HL-60 (cell line): ENCODE measurements at regions not wholly inside any gene's neighbourhood (a gene's known extent, or its start where the extent isn't known, plus 50 kb on each side); places are given as distances from the start of the nearest gene placed in this dataset.
A peak's percentile ranks its signal among the peaks of the same experiment; 100 is the strongest.

Experiments used
- DNase-seq, 2 experiments: peaks; one replicate each; pipeline ENCODE4 v3.0.0-alpha.2; 2010 to 2020; ENCODE audit warnings: low read depth in 1 of 2, low spot score in 1 of 2
- H3K27ac ChIP-seq: fragments of 250-450 bp; sonication (Bioruptor Pico); replicated peaks from 2 replicates; pipeline ENCODE4 v1.5.1; 2020; ENCODE audit warnings: mild to moderate bottlenecking, moderate library complexity
- H3K27me3 ChIP-seq: fragments of 250-450 bp; sonication (Bioruptor Pico); 2 replicates; pipeline ENCODE4 v1.5.1; 2021; ENCODE audit warnings: mild to moderate bottlenecking, moderate library complexity; ENCODE audit not compliant: insufficient read depth, poor library complexity, severe bottlenecking
- H3K4me3 ChIP-seq: replicated peaks from 2 replicates; pipeline ENCODE4 v1.5.1; 2011; ENCODE audit warnings: mild to moderate bottlenecking, control low read depth, low read length; ENCODE audit not compliant: insufficient read depth
- GABPA ChIP-seq: IDR thresholded peaks from 2 replicates; pipeline ENCODE4 v1.6.1; 2012; ENCODE audit warnings: low read depth
- POLR2AphosphoS5 ChIP-seq: IDR thresholded peaks from 2 replicates; pipeline ENCODE4 v1.6.1; 2012; ENCODE audit warnings: low read depth
- SPI1 ChIP-seq: IDR thresholded peaks from 2 replicates; pipeline ENCODE4 v1.6.1; 2012; ENCODE audit warnings: low read depth, mild to moderate bottlenecking, borderline replicate concordance
- TF ChIP-seq, protein P1 (sequence below): IDR thresholded peaks from one replicate; pipeline ENCODE4 v1.5.1; 2011; ENCODE audit warnings: low read length, control low read depth, inconsistent platforms; ENCODE audit not compliant: insufficient read depth
- TF ChIP-seq, protein P2 (sequence below): IDR thresholded peaks from 2 replicates; pipeline ENCODE4 v1.6.1; 2012; ENCODE audit warnings: low read depth; ENCODE audit not compliant: insufficient replicate concordance

DNA sequence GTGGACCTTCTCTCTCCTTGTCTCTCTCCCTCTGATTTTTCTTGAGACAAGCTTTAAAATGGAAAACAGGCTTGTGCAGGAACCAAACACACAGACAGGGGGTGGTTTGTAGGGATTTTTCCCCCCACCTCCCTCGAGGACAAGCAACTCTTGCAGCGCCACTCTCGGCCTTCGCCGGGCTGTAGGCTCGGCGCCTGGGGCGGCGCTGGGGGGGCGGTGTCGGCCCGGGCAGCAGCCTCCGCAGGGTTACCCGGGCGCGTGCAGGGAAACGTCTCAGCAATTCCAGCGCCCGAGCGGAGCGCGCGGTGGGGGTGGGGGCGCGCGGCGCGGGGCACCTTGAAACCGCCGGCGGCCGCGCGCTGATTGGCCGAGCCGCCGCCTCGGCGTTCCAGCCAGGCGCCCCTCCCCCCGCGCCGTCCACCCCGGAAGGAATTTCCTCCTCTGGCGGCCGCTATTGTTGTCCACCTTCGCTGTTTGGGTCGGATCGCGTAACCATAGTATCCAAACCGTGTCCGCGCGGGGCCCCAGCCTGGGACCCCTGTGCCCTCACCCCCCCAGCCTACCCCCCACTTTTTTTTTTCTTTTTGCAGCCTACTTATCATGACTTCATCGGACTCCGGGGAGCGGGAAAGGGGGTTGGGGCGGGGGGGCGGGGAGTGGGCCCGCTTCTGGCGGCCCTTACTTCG lies 59.8 kb upstream of the ACOT11 start:
- 0 out of 2 replicates have a peak, but pooled peaks have one; percentile 40 for TF ChIP-seq POLR2AphosphoS5
- 0 out of 2 replicates have a peak, but pooled peaks have one; percentile 10 for TF ChIP-seq GABPA
- TF ChIP-seq, protein P1, sequence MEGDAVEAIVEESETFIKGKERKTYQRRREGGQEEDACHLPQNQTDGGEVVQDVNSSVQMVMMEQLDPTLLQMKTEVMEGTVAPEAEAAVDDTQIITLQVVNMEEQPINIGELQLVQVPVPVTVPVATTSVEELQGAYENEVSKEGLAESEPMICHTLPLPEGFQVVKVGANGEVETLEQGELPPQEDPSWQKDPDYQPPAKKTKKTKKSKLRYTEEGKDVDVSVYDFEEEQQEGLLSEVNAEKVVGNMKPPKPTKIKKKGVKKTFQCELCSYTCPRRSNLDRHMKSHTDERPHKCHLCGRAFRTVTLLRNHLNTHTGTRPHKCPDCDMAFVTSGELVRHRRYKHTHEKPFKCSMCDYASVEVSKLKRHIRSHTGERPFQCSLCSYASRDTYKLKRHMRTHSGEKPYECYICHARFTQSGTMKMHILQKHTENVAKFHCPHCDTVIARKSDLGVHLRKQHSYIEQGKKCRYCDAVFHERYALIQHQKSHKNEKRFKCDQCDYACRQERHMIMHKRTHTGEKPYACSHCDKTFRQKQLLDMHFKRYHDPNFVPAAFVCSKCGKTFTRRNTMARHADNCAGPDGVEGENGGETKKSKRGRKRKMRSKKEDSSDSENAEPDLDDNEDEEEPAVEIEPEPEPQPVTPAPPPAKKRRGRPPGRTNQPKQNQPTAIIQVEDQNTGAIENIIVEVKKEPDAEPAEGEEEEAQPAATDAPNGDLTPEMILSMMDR = no peak
- peak overlapping the region; percentile 59 for H3K4me3 ChIP-seq
- no peaks in the 10 kb centered on the region for H3K27me3 ChIP-seq
- DNase-seq = peak; percentile 75 to 86
- H3K27ac ChIP-seq = peak overlapping the region; percentile 79

DNA sequence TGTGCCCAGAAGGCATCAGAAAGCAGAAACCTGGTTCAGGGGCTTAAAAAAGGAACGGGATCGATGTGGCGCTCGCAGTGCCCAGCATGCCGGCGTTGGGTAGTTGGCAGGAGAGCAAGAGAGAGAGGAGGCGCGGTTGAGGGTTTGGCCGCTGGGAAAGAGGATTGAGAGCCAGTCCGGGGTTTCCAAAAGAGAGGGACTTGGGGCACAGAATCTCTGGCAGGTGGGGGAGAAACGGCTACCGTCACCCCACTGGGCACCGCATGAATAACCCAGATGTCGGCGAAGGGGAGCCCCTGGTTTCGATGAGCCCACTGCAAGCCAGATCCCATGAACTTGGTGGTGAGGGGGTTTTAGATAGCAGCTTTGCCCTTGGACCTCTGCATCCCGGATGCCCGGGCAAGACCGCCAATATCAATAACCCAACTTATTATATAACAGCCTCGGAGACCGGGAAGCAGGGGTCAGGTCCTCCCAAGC lies 60.4 kb upstream of the ACOT11 start:
- Histone ChIP-seq H3K27ac (peak overlapping the region; percentile 79), H3K4me3 (no peak overlapping the region; the same call in 1 of the 2 replicates), H3K27me3 (no peaks in the 10 kb centered on the region)
- DNase-seq = no peak
- TF ChIP-seq SPI1 = no peak
- TF ChIP-seq, protein P2, sequence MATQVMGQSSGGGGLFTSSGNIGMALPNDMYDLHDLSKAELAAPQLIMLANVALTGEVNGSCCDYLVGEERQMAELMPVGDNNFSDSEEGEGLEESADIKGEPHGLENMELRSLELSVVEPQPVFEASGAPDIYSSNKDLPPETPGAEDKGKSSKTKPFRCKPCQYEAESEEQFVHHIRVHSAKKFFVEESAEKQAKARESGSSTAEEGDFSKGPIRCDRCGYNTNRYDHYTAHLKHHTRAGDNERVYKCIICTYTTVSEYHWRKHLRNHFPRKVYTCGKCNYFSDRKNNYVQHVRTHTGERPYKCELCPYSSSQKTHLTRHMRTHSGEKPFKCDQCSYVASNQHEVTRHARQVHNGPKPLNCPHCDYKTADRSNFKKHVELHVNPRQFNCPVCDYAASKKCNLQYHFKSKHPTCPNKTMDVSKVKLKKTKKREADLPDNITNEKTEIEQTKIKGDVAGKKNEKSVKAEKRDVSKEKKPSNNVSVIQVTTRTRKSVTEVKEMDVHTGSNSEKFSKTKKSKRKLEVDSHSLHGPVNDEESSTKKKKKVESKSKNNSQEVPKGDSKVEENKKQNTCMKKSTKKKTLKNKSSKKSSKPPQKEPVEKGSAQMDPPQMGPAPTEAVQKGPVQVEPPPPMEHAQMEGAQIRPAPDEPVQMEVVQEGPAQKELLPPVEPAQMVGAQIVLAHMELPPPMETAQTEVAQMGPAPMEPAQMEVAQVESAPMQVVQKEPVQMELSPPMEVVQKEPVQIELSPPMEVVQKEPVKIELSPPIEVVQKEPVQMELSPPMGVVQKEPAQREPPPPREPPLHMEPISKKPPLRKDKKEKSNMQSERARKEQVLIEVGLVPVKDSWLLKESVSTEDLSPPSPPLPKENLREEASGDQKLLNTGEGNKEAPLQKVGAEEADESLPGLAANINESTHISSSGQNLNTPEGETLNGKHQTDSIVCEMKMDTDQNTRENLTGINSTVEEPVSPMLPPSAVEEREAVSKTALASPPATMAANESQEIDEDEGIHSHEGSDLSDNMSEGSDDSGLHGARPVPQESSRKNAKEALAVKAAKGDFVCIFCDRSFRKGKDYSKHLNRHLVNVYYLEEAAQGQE = no peak
- TF ChIP-seq GABPA = no peak

DNA sequence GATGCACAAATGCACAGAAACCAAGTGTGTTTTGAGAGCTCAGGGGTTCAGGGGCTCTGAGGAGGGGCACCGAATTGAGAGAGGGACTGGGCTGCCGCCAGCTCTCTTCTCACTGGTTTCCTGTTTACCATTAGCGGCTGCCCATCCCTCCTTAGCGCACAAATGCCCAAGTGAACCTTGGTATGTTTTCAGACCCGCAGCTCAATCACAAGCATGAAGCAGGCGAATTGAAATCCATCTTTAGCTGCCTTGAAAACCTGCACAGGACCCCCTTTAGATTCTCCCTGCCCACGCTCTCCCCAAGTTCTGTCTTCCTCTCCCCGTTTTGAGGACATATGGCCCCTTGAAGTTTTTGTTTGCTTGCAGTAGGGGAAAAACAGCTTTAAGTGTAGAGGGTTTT lies 61.1 kb upstream of the ACOT11 start:
- Histone ChIP-seq H3K4me3 (no peak overlapping the region), H3K27ac (no peak overlapping the region), H3K27me3 (no peaks in the 10 kb centered on the region)
- TF ChIP-seq, protein P2 = no peak
- TF ChIP-seq SPI1 (no peak), POLR2AphosphoS5 (no peak), GABPA (no peak)
- TF ChIP-seq, protein P1 = no peak
- no peak for DNase-seq

DNA sequence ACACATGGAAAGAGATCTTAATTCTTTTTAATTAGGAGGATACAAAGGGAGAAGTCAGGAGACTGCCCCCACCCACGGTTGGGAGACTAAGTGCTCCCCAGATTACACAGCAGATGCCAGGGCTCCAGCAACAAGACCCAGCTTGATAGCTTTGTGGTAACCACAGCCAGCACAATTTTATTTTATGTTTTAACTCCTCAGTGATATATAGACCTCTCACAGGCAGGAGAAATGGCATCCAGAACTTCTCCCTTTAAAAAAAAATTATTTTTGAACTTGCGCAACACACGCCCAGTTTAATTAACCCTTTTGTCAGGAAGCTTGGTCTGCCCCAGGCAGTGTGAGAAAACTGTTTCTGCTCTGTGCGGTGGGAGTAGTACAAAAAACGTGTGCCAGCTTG lies 62.6 kb upstream of the ACOT11 start:
- Histone ChIP-seq H3K27ac (no peak overlapping the region), H3K27me3 (no peaks in the 10 kb centered on the region), H3K4me3 (no peak overlapping the region)
- TF ChIP-seq POLR2AphosphoS5 = no peak
- TF ChIP-seq, protein P1 = no peak
- TF ChIP-seq, protein P2 = no peak
- no peak for TF ChIP-seq GABPA
- no peak for TF ChIP-seq SPI1
- DNase-seq = peak; percentile 35 to 43
